Glutamatergic neuron (in vitro differentiated cells): ENCODE measurements at regions not wholly inside any gene's neighbourhood (a gene's known extent, or its start where the extent isn't known, plus 50 kb on each side); places are given as distances from the start of the nearest gene placed in this dataset.

ENCODE experiments used
- DNase-seq: peaks from one replicate; pipeline ENCODE4 v3.0.0; 2022
- H3K27ac Mint-ChIP-seq: one replicate; pipeline ENCODE4 v1.8.0; 2020; ENCODE audit warnings: mild to moderate bottlenecking, mixed read lengths, inconsistent platforms; ENCODE audit not compliant: unreplicated experiment
- H3K27me3 Mint-ChIP-seq: one replicate; pipeline ENCODE4 v1.8.0; 2020; ENCODE audit warnings: mild to moderate bottlenecking, moderate library complexity, mixed read lengths, inconsistent platforms; ENCODE audit not compliant: unreplicated experiment
- H3K36me3 Mint-ChIP-seq: one replicate; pipeline ENCODE4 v1.8.0; 2020; ENCODE audit warnings: mild to moderate bottlenecking, mixed read lengths, inconsistent platforms; ENCODE audit not compliant: unreplicated experiment
- H3K4me1 Mint-ChIP-seq: one replicate; pipeline ENCODE4 v1.8.0; 2020; ENCODE audit warnings: mild to moderate bottlenecking, low read depth, mixed read lengths, inconsistent platforms; ENCODE audit not compliant: unreplicated experiment
- H3K4me3 Mint-ChIP-seq: one replicate; pipeline ENCODE4 v1.8.0; 2020; ENCODE audit warnings: mild to moderate bottlenecking, mixed read lengths, inconsistent platforms; ENCODE audit not compliant: unreplicated experiment
- H3K9me3 Mint-ChIP-seq: one replicate; pipeline ENCODE4 v1.8.0; 2020; ENCODE audit warnings: mild to moderate bottlenecking, moderate library complexity, mixed read lengths, inconsistent platforms; ENCODE audit not compliant: unreplicated experiment
- TF ChIP-seq, protein P1 (sequence below): fragments of 200-600 bp; sonication (generic); IDR thresholded peaks from one replicate; pipeline ENCODE4 v1.5.0; 2021; ENCODE audit not compliant: partially characterized antibody, unreplicated experiment

DNA sequence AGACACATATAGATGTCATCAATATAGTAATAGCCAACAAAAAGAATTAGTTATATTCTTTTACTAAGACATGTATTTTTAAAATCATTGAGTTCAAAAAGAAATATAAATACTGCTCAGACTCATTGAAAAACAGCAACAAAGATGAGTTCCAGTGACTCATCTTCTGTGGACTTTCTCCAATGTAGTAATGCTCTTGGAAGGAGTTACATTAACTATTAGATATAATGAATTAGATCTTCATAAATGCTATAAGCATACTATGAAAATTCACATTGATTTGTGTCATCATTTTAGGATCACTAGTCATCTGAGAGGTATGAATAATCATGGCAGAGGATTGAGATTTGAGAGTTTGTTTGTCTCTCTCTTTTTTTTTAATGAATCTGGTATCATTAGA, 547.8 kb upstream of the PCDH7 start:
- no peaks in the 10 kb centered on the region for H3K27me3 Mint-ChIP-seq
- H3K36me3 Mint-ChIP-seq = no peaks in the 10 kb centered on the region
- no peak for DNase-seq
- H3K9me3 Mint-ChIP-seq = no peaks in the 10 kb centered on the region
- TF ChIP-seq, protein P1, sequence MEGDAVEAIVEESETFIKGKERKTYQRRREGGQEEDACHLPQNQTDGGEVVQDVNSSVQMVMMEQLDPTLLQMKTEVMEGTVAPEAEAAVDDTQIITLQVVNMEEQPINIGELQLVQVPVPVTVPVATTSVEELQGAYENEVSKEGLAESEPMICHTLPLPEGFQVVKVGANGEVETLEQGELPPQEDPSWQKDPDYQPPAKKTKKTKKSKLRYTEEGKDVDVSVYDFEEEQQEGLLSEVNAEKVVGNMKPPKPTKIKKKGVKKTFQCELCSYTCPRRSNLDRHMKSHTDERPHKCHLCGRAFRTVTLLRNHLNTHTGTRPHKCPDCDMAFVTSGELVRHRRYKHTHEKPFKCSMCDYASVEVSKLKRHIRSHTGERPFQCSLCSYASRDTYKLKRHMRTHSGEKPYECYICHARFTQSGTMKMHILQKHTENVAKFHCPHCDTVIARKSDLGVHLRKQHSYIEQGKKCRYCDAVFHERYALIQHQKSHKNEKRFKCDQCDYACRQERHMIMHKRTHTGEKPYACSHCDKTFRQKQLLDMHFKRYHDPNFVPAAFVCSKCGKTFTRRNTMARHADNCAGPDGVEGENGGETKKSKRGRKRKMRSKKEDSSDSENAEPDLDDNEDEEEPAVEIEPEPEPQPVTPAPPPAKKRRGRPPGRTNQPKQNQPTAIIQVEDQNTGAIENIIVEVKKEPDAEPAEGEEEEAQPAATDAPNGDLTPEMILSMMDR = no peak
- H3K4me3 Mint-ChIP-seq = no peak overlapping the region
- H3K4me1 Mint-ChIP-seq = no peaks in the 10 kb centered on the region
- H3K27ac Mint-ChIP-seq = no peak overlapping the region

- Mint-ChIP-seq H3K4me3 (no peak overlapping the region), H3K27ac (no peak overlapping the region), H3K9me3 (no peaks in the 10 kb centered on the region), H3K36me3 (no peaks in the 10 kb centered on the region), H3K27me3 (no peaks in the 10 kb centered on the region), H3K4me1 (no peaks in the 10 kb centered on the region)
- no peak for DNase-seq
- TF ChIP-seq, protein P1 = no peak
Observed at GRCh38 chr4:30181512-30181911, 538.7 kb upstream of the PCDH7 start.

DNA sequence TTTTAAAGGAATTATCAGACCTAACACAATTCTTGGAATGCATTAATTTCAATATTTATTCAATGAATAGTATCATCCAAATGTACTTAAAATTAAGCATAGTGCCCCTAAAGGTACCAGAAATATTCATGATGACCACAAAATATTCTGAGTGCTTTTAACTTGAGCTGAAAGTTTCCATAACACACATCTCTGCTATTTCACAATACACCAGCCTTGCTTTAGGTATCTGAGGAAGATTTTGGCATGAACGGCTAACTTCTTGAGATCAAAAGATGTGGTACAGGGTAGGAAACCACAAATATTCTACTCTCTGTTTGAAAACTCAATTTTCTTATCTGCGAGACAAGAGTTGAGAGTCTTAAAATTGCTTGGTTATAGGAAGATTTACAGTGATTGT, 538.3 kb upstream of the PCDH7 start:
- DNase-seq = no peak
- Mint-ChIP-seq H3K4me3 (no peak overlapping the region), H3K36me3 (no peaks in the 10 kb centered on the region), H3K27ac (no peak overlapping the region), H3K4me1 (no peaks in the 10 kb centered on the region), H3K9me3 (no peaks in the 10 kb centered on the region), H3K27me3 (no peaks in the 10 kb centered on the region)
- TF ChIP-seq, protein P1 = no peak

DNA sequence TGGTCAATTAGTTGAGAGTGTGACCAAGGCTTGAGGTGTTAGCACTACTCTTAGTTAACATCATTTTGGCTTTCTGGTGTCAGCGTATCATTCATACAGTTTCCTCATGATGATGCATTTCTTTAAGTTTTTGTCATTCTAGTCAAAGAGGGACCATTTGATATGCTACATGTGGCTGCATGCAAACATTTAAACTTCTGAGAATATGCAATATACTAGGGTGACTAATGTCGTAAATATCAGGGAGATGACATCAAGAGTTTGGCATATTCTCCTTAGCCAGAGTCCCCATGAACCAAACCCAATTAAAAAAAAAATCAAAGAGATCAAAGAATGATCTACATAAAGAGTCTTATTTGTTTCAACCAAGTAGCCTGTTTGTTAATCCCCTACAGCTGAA, 537.4 kb upstream of the PCDH7 start:
- H3K27me3 Mint-ChIP-seq = no peaks in the 10 kb centered on the region
- H3K9me3 Mint-ChIP-seq = no peaks in the 10 kb centered on the region
- TF ChIP-seq, protein P1 = no peak
- H3K36me3 Mint-ChIP-seq = no peaks in the 10 kb centered on the region
- H3K27ac Mint-ChIP-seq = no peak overlapping the region
- DNase-seq = no peak
- H3K4me3 Mint-ChIP-seq = no peak overlapping the region
- no peaks in the 10 kb centered on the region for H3K4me1 Mint-ChIP-seq

DNA sequence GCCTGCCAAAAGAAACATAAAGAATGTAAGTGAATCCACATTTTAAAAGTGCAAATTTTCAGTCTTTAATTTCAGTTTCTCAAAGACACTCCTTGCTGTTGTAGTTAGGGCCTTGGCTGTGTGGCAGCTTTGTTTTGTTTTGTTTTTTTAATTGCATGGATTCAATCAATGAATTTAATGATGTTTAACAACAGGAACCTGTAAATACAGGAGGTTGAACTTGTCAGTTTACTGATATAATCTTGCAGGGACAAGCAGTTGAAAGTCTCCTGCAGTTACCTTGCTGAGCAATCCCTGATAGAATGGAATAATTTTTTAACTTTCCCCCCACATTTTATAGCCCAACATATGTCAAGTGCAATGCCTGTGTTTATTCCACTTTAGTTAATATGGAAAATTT, 528.3 kb upstream of the PCDH7 start:
- no peak overlapping the region for H3K4me3 Mint-ChIP-seq
- no peak for DNase-seq
- H3K27me3 Mint-ChIP-seq = no peaks in the 10 kb centered on the region
- TF ChIP-seq, protein P1 = no peak
- H3K9me3 Mint-ChIP-seq = peaks cover 2% of the 10 kb centered on the region
- H3K36me3 Mint-ChIP-seq = no peaks in the 10 kb centered on the region
- H3K27ac Mint-ChIP-seq = no peak overlapping the region
- H3K4me1 Mint-ChIP-seq = no peaks in the 10 kb centered on the region
